ENCODE measurements at regions not wholly inside any gene's neighbourhood (a gene's known extent, or its start where the extent isn't known, plus 50 kb on each side); places are given as distances from the start of the nearest gene placed in this dataset.

DNA sequence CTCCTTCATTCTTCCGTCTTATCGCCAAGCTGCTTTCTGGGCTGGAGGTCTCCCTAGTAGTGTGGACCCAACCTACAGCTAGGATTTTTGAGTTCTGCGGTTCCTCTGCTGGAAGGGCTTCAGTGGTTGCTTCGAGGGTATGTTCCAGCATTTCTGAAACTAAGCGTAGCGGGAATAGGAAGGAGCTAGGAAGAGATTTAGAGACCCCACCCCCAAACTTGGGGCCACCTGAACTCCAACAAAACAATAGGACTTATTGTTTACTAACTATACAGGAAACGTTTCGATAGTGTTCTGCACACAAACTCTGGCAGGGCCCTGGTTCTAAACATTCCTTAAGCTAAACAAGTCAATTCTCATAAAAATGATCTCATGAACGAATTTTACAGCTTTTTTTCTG, 346.7 kb downstream of the PLK2 start:
- DNase-seq (ENCODE audit: low read depth), result no peak

DNA sequence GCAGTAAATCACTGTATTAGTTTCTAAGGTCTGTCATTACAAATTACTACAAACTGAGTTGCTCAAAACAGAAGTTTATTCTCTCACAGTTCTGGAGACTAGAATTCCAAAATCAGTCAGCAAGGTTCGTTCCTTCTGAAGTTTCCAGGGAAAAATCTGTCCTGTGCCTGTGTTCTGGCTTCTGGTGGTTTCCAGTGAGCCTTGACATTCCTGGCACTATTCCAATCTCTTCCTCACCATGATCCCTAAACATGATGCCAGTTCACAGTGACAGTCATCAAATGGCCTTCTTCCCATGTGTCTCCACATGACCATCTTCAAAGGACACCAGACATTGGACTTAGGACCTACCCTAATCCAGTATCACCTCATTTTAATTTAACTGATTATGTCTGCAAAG, 351.4 kb downstream of the PLK2 start:
- no peak for DNase-seq (ENCODE audit: low read depth)

GRCh38 chr5:58107704-58108103, 352.2 kb downstream of the PLK2 start:
- DNase-seq (ENCODE audit: low read depth), result no peak

- no peak for DNase-seq (ENCODE audit: low read depth)
Observed at GRCh38 chr5:58106754-58107410, 353.0 kb downstream of the PLK2 start.

GRCh38 chr5:58105836-58106235, 354.1 kb downstream of the PLK2 start:
- no peak for DNase-seq (ENCODE audit: low read depth)

GRCh38 chr5:58099257-58099656, 360.6 kb downstream of the PLK2 start:
- no peak for DNase-seq (ENCODE audit: low read depth)

- no peak for DNase-seq (ENCODE audit: low read depth)
Observed at GRCh38 chr5:58094031-58094430, 365.9 kb downstream of the PLK2 start.

- no peak for DNase-seq (ENCODE audit: low read depth)
Observed at GRCh38 chr5:58090704-58091103, 369.2 kb downstream of the PLK2 start.

DNA sequence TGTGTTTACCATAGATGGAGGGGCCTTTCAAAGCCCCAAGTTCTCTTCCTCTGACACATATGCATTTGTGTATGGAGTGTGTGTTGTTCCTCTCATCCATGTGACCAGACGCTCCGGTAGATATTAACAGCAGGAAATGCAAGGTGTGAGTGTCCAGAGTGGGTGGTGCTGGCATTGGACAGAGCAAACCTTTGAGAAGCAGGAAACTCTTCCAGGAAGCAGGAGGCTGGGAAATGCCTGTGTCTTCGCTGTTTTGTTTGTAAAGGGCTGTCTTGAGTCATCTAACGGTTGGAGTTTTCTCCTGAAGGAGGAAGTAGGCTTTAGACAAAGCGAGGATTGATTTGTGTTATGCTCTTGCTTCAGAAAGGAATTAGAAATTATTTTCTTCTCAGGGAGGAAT, 370.9 kb downstream of the PLK2 start:
- no peak for DNase-seq (ENCODE audit: low read depth)

GRCh38 chr5:58087905-58088304, 372.0 kb downstream of the PLK2 start:
- DNase-seq (ENCODE audit: low read depth), result no peak

DNA sequence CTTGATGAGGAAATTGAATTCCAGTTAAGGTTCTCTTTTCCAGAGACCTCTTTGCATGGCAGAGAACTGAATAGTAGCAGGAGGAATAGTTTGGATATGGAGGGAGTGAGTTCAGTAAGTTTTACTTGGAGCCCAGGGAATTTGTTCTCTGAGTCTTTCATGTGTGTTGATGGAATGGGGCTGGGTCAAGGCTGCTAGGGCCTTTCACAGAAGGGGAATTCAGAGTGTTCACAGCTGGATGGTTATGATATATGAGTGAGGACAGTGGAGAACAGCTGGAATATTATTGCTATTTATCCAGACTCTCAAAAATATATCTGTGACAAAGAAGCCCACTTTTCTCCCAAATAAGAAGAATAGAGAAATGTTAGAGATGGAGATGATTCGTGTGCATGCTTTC, 372.8 kb downstream of the PLK2 start:
- no peak for DNase-seq (ENCODE audit: low read depth)

- DNase-seq (ENCODE audit: low read depth), result no peak
Observed at GRCh38 chr5:58085800-58086199, 374.1 kb downstream of the PLK2 start.

- no peak for DNase-seq (ENCODE audit: low read depth)
Observed at GRCh38 chr5:58081435-58081834, 378.5 kb downstream of the PLK2 start.

DNA sequence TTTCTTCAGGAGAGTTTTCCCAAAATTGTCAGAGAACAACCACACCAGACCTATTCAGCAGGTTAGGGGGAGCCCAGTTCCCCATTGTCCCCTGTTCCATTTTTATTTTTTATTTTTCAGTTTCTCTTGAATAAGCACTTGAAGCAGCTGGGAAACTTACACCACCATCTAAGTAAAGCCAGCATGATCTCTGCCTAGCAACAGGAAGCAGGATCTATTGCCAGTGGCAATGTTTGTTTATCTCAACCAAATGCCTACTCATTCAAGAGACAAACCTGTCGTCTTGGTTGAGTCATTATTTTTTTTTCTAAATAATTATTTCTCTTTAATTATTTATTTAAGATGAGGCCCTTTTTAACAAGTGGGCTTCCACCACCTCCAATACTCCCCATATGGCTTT, 379.3 kb downstream of the PLK2 start:
- no peak for DNase-seq (ENCODE audit: low read depth)

DNA sequence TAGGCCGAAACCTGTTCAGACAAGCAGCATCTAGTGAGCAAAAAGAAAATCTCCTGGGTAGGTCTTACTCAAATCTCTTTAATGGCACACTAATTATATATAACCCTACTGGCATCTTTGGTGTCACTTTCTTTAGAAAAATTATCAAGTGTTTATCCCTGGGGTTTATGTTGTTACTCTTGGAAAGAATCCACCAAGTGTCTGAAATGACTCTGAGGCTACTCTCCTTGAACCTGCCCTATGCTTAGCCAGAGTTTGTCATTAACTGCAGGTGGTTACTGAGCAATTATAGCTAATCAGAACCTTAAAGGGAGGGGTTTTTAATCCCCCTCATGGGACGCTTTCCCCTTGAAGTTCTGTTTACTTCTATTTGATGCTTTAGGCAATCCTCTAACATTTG, 381.9 kb downstream of the PLK2 start:
- DNase-seq (ENCODE audit: low read depth), result no peak

GRCh38 chr5:58077416-58077815, 382.5 kb downstream of the PLK2 start:
- no peak for DNase-seq (ENCODE audit: low read depth)

- DNase-seq (ENCODE audit: low read depth), result no peak
Observed at GRCh38 chr5:58076483-58077257, 383.2 kb downstream of the PLK2 start.

GRCh38 chr5:58075907-58076306, 384.0 kb downstream of the PLK2 start:
- no peak for DNase-seq (ENCODE audit: low read depth)

- DNase-seq (ENCODE audit: low read depth), result no peak
Observed at GRCh38 chr5:58074717-58075116, 385.2 kb downstream of the PLK2 start.

- no peak for DNase-seq (ENCODE audit: low read depth)
Observed at GRCh38 chr5:58074222-58074621, 385.7 kb downstream of the PLK2 start.

DNA sequence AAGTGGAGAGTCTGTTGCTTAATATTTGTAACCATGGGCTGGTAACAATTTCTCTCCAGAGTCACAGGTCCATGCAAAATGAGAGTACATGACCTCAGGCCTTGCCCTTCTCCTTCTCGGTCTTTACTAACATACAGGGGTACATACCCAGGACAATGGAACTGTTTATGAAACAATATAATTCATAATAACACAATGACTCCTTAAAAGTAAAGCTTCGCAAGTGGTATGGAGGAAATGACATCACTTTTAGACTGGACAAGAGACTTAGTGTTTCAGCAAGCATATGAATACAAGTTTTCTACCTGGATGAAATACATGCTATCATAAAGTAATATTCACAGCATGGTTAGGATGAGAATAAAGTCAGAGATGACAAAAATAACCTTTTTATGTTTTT, 386.6 kb downstream of the PLK2 start:
- no peak for DNase-seq (ENCODE audit: low read depth)

DNA sequence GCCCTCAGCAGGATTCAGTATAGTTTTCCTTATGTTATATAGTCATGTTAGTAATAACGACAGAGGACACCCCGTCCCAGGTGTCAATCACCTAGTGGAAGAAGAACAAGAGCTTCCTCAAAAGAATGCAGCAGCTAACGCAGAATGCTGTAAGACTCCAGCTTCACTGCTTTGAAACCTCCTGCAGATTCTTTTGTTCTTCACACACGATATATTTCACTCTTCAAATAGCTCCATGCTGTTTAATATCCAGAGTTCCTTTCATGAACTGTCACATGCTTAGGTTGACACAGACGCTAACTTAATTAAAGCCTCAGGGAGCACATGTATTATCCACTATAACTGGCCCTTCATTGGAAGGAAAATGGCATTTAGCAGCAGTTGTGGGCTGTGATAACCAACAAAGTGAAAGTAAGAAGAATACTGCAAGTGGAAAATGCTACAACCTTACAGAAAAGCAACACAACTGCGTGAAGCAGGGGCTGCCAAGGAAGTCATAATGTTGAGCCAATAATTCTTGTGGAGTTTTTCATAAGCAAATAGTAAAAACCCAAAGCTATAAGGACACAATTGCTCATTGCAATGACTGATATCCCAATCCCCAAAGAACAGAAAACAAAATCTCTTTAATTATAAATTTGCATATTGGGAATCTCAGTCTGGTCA, 387.5 kb downstream of the PLK2 start:
- no peak for DNase-seq (ENCODE audit: low read depth)

DNA sequence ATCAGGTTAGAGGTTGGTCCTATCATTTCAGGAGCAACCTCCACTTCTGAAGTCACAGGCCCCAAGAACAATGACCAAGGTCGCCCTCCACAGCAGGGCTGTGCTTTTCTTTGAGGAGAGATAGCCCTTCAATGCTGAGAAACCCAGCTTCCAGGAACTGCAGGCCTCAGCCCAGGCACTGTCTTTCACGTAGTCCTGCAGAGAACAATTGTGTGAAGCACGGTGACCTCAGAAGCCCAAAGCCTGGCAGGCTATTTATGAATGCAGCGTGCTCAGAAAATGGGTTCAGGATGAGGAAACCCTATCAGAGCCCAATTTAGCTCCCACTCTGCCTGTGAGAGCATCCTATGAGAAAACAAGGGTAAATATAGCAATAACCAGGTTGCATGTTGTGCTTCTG, 388.3 kb downstream of the PLK2 start:
- no peak for DNase-seq (ENCODE audit: low read depth)

All from stimulated activated CD8-positive, alpha-beta memory T cell treated with anti-CD3 and anti-CD28 coated beads, Interleukin-12 subunit alpha, Interleukin-12 subunit beta, amount 100 ng/mL, for 1 hour (primary cell).